HG03565 (cell line): ENCODE measurements at regions not wholly inside any gene's neighbourhood (a gene's known extent, or its start where the extent isn't known, plus 50 kb on each side); places are given as distances from the start of the nearest gene placed in this dataset.
"Not testable (repeated sequence)": the region's sequence is repeated elsewhere in the genome, so short reads cannot be mapped to it uniquely, and the experiment has no call there.

Experiments
- ATAC-seq: cut with Tn5 transposase; IDR thresholded peaks from one replicate; pipeline ENCODE4 v1.9.1; 2021; ENCODE audit warnings: mild to moderate bottlenecking, moderate library complexity; ENCODE audit not compliant: unreplicated experiment

GRCh38 chr2:205865905-205866441, 183.7 kb downstream of the NRP2 start:
- ATAC-seq: no peak

DNA sequence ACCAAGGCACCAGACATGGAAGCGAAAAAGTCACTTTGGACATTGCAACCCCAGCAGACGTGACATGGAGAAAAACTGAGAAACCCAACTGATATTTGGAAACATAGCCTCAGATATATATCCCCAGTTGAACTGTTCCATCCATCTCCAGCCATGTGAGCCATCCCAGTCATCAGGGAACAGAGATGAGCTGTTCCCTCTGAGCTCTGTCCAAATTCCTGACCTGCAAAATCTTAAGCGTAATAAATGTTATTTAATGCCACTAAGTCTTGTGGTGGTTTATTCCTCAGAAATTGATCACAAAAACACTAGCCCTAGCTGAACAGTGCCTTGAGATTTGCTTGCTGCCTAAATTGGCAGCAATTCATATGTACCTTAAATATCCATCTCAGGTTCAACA, 182.8 kb downstream of the NRP2 start:
- ATAC-seq: no peak

- no peak for ATAC-seq
Observed at GRCh38 chr2:205864491-205864890, 182.2 kb downstream of the NRP2 start.

GRCh38 chr2:205862761-205863160, 180.5 kb downstream of the NRP2 start:
- not testable (repeated sequence) for ATAC-seq

GRCh38 chr2:205860885-205861284, 178.6 kb downstream of the NRP2 start:
- ATAC-seq: no peak

GRCh38 chr2:205860181-205860580, 177.9 kb downstream of the NRP2 start:
- no peak for ATAC-seq

DNA sequence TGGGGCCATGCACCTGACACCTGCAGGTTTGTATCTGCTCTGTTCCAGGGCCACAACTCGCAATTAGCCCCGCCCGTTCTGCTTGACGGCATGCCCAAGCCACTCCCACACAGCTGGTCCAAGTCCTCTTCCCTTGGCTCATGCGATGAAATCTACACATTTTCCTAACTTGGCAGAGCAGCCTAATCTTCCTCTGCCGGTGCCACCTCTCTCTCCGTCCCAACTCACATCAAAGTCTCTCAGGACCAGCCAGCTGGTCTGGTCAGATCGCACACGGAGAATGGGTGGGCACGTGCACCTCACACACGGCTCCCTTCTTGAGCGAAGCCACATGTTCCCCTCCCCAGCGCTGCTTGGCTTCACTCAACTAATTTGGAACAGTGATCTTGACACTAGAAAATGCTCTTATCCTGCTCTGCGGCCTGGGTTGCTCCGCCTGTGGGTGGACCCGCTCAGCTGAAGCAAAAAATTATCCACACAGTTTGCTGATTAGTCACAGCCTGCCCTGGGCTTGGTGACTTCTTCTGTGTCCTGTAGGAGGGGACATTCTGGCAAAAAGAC, 176.7 kb downstream of the NRP2 start:
- peak; percentile 51 for ATAC-seq

GRCh38 chr2:205858275-205858674, 176.0 kb downstream of the NRP2 start:
- no peak for ATAC-seq

DNA sequence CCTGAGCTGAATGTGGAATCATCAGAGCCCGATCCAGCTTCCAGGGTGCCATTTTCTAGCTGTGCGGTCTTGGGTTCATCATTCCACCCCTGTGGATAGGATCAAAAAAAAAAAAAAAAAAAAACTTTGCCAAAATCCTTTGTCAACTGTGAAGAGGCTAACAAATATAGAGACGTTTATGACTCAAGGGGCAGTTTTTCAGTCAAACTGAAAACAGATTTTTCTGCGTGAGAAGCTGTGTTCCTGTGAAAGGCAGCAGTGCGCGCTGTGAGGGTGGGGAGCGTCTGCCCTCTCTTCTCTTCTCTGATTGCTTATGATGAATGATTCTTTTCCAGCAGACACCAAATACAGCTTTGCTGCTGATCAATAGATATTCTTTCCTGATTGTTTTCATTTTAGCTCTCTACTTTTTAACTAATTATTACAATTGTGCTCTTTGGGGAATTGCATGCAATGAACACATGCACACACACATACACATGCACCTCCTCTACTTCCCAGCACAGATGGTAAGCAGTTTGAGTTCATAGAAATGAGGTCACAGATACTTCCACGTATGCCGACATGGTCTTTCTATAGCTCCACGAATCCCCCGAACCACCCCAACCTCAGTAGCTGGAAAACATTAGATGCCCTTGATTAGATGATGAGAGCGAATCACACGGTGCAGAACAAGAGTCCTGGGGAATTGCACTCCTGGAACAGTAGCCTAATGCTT, 175.4 kb downstream of the NRP2 start:
- peak; percentile 84 for ATAC-seq

DNA sequence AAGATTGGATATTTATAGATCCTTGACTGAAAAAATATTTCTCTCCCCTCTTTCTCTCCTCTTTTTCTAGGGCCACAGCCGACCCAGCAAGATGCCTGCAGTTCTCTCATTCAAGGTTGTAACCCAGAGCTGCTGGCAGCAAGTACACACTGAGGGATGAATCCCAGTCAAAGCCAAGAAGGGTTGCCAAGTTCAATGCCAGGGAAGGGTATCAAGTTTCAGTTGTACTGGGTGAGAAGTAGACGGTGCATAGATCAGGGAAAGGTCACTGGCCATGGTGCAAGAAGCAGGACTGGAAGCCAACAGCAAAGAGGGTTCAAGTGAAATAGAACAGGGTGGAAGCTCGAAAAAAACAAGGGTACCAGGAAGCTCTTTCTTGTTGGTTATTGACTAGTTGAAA, 170.2 kb downstream of the NRP2 start:
- no peak for ATAC-seq

- ATAC-seq: no peak
Observed at GRCh38 chr2:205850611-205851010, 168.3 kb downstream of the NRP2 start.

- no peak for ATAC-seq
Observed at GRCh38 chr2:205850132-205850531, 167.8 kb downstream of the NRP2 start.

GRCh38 chr2:205849136-205849535, 166.8 kb downstream of the NRP2 start:
- no peak for ATAC-seq

DNA sequence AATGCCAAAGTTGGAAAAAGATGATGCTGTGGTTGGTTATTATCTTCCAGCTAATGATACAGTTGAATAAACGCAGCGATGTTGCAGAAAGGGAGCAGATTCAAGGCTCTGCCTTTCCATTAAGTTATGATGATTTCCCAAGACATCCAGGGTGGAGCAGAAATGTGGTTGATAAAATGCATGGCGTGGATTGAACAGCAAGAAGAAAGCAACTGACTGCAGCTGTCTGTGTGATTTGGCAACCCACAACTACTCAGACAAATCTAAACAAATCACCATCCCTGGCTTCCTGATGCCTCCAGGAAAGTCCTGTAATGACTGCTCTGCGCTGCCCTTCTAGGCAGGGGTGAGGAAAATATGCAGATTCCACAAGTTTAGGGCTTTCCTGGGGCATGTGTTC, 166.3 kb downstream of the NRP2 start:
- no peak for ATAC-seq
